Astrocyte of the hippocampus (primary cell): ENCODE measurements at regions not wholly inside any gene's neighbourhood (a gene's known extent, or its start where the extent isn't known, plus 50 kb on each side); places are given as distances from the start of the nearest gene placed in this dataset.
A peak's percentile ranks its signal among the peaks of the same experiment; 100 is the strongest.

Experiments used
- DNase-seq: peaks from one replicate; pipeline ENCODE4 v3.0.0; 2011; ENCODE audit warnings: low read depth, low spot score

DNA sequence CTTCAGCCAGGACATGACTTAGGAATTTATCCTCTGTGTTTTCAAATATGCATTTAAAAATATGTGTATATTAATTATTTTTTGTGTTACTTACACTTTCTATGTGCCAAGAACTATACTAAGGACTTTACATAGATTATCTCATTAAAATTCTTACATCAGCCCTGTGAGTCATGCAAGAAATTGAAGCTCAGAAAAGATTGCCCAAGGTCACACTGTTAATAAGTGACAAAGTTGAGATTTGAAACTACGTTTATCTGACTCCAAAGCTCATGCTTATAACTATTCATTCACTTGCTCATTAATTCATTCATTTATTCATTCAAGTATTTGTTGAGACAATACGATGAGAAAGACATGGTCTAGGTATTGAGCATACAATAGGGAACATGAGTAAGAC, 62.9 kb upstream of the CHRDL1 start:
- DNase-seq = no peak

DNA sequence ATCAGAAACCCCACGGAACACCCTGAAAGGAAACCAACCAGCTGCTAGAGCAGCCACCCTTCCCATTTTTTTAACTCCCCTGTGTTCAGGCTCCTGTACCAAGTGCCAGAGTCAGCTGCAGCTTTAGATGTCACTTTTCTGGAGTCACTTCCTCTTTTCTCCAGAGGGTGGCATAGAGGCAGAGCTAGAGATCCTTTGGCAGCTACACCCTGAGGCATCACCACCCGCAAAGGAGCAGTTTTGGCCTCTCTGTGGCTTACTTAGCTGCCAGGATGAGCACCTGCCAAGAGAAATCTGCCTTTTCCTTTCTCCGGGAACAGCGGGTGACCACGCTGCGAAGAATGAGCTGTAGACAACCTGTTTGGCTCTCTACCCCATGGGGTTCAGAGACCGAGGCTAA, 58.0 kb upstream of the CHRDL1 start:
- DNase-seq = peak; percentile 55

DNA sequence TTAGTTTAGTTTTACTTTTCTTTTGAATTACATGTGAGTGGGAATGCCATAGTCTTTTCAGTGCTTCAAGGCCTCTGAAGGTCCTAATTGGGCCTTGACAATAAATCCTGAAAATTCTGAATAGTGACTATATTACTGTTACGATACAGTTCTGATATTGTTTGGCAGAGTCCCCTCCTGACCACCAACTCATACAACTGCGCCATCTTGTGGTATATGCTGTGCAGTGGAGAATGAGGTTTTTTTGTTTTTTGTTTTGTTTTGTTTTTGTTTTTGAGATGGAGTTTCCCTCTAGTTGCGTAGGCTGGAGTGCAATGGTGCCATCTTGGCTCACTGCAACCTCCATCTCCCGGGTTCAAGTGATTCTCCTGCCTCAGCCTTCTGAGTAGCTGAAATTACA, 56.6 kb upstream of the CHRDL1 start:
- peak; percentile 26 for DNase-seq

DNA sequence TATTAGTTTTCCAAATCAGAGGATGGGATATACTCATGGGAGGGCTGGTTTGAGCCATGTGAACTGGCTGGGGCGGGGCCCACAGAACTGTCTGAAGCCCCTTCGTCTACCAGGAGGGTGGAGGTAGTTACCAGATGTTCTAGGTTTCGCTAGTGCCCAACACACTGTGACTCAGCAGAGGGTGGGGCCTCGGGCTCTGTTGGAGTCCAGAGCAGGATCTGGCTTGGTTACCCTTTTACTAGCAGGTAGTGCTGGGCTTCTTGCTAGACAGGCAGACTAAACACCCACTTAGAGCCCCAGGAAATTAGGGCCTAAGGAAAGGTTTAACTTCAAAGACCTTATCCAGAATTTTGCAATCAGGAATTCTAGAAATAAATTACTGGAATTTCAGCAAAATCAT, 56.2 kb upstream of the CHRDL1 start:
- DNase-seq = peak; percentile 18

DNA sequence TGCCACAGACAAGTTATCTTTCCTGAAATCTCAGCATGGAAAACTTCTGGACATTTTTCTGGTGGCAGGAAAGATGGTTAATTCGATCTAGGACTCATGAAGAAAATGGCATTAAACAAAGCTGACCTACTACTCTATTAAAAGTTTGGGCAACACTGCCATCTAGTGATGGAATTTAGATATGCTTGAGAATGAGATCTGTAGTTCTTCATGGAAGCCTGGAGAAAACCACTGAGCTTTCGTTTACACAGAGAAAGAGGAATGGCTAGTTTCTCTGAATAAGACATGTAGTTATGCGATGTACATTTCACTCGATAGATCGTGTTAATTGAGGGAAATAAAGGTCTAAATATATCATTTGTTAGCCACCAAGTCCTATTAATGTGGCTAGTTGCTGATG, 51.7 kb upstream of the CHRDL1 start:
- DNase-seq = peak; percentile 79

DNA sequence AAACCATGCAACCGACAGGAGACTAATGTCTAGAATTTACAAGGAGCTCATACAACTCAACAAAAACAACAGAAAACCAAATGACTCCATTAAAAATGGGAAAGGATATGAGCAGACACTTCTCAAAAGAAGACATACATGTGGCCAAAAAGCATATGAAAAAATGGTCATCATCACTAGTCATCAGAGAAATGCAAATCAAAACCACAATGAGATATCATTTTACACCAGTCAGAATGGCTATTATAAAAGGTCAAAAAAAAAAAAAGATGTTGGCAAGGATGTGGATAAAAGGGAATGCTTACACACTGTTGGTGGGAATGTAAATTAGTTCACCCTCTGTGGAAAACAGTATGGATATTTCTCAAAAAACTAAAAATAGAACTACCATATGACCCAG, 50.5 kb upstream of the CHRDL1 start:
- DNase-seq = no peak
